Esophagus muscularis mucosa (tissue), 4 donors: ENCODE measurements at regions not wholly inside any gene's neighbourhood (a gene's known extent, or its start where the extent isn't known, plus 50 kb on each side); places are given as distances from the start of the nearest gene placed in this dataset.
A peak's percentile ranks its signal among the peaks of the same experiment; 100 is the strongest.

ENCODE experiments used
- DNase-seq: peaks from one replicate; pipeline ENCODE4 v3.0.0-alpha.2; 2017; ENCODE audit errors: extremely low spot score
- H3K27ac ChIP-seq, 4 donors: fragments of 200-600 bp; sonication (generic); replicated peaks in 1 of 4; 1 replicate in 3 of 4; 2 replicates in 1 of 4; pipeline ENCODE4 v1.5.1; 2016 to 2019; ENCODE audit warnings: mild to moderate bottlenecking in 1 of 4
- H3K27me3 ChIP-seq, 4 donors: fragments of 200-600 bp; sonication (generic); one replicate each; pipeline versions ENCODE4 v1.5.1 to v1.6.0; 2016 to 2019
- H3K36me3 ChIP-seq, 4 donors: fragments of 200-600 bp; sonication (generic); one replicate each; pipeline ENCODE4 v1.5.1; 2016 to 2019
- H3K4me1 ChIP-seq, 4 donors: fragments of 200-600 bp; sonication (generic); one replicate each; pipeline ENCODE4 v1.5.1; 2016 to 2019
- H3K4me3 ChIP-seq, 4 donors: fragments of 200-600 bp; sonication (generic); 1 replicate in 2 of 4; 2 replicates in 2 of 4; pipeline ENCODE4 v1.5.1; 2016 to 2019; ENCODE audit warnings: mild to moderate bottlenecking in 4 of 4, moderate library complexity in 1 of 4
- H3K9me3 ChIP-seq, 4 donors: fragments of 200-600 bp; sonication (generic); 1 replicate in 3 of 4; 2 replicates in 1 of 4; pipeline ENCODE4 v1.5.1; 2016 to 2019
- CTCF ChIP-seq, 3 experiments: fragments of 200-600 bp in 2 of 3; fragments of 450-650 bp in 1 of 3; sonication (generic) in 2 of 3; IDR thresholded peaks; one replicate each; pipeline ENCODE4 v1.5.1; 2017 to 2019; ENCODE audit warnings: antibody characterized with exemption in 3 of 3, mild to moderate bottlenecking in 2 of 3, moderate library complexity in 1 of 3
- EP300 ChIP-seq: sonication (generic); formaldehyde crosslinking; IDR thresholded peaks from one replicate; pipeline ENCODE4 v1.6.1; 2017; ENCODE audit warnings: antibody characterized with exemption
- POLR2A ChIP-seq: fragments of 450-650 bp; IDR thresholded peaks from one replicate; pipeline ENCODE4 v1.6.1; 2017; ENCODE audit warnings: antibody characterized with exemption, moderate library complexity, mild to moderate bottlenecking, low read depth
- POLR2AphosphoS5 ChIP-seq, 2 donors: sonication (generic); formaldehyde crosslinking; IDR thresholded peaks; one replicate each; pipeline ENCODE4 v1.6.1; 2017; ENCODE audit warnings: antibody characterized with exemption in 2 of 2
- WGBS: methylation state at CpG from one replicate; pipeline ENCODE4 v1.1.5; 2018; 5-methylcytosine and 5-hydroxymethylcytosine counted together
- intact Hi-C: fragments of 100-400 bp; cut with DNase I; formaldehyde crosslinking; loops from one replicate; pipeline ENCODE4 v1.15.1; 2023

GRCh38 chr10:42987121-42987541, 89.7 kb upstream of the RET start:
- Histone ChIP-seq H3K36me3 (no peaks in the 10 kb centered on the region), H3K4me3 (no peak overlapping the region), H3K27me3 (peaks cover 0 to 11% (median 0%) of the 10 kb centered on the region in 4 donors), H3K9me3 (no peaks in the 10 kb centered on the region), H3K27ac (no peak overlapping the region), H3K4me1 (no peaks in the 10 kb centered on the region)
- DNase-seq = peak; percentile 88
- intact Hi-C loops = no loop called here
- TF ChIP-seq POLR2A = no peak
- TF ChIP-seq EP300 = no peak
- TF ChIP-seq POLR2AphosphoS5 (IDR thresholded peaks at IDR 0.05) = no peak
- TF ChIP-seq CTCF (IDR thresholded peaks at IDR 0.05) = no peak
- WGBS = 72% methylated on average over 5 of the region's 8 CpGs

GRCh38 chr10:42987575-42987974, 89.3 kb upstream of the RET start:
- no peak for TF ChIP-seq CTCF (IDR thresholded peaks at IDR 0.05)
- TF ChIP-seq POLR2AphosphoS5 (IDR thresholded peaks at IDR 0.05) = no peak
- TF ChIP-seq EP300 = no peak
- no peak for TF ChIP-seq POLR2A
- peak; percentile 60 for DNase-seq
- WGBS = 83% methylated on average over 6 of the region's 7 CpGs
- Histone ChIP-seq H3K27ac (no peak overlapping the region), H3K9me3 (no peaks in the 10 kb centered on the region), H3K27me3 (peaks cover 0 to 11% (median 0%) of the 10 kb centered on the region in 4 donors), H3K36me3 (no peaks in the 10 kb centered on the region), H3K4me3 (no peak overlapping the region), H3K4me1 (no peaks in the 10 kb centered on the region)
- intact Hi-C loops = no loop called here

- intact Hi-C loops = no loop called here
- WGBS = 87% methylated on average over 5 of the region's 7 CpGs
- H3K27me3 ChIP-seq = peaks cover 0 to 11% (median 0%) of the 10 kb centered on the region in 4 donors
- H3K4me3 ChIP-seq = no peak overlapping the region
- DNase-seq = peak; percentile 60
- TF ChIP-seq POLR2AphosphoS5 (IDR thresholded peaks at IDR 0.05) = no peak
- TF ChIP-seq EP300 = no peak
- TF ChIP-seq CTCF (IDR thresholded peaks at IDR 0.05) = no peak
- no peak for TF ChIP-seq POLR2A
- no peaks in the 10 kb centered on the region for H3K36me3 ChIP-seq
- H3K9me3 ChIP-seq = no peaks in the 10 kb centered on the region
- no peaks in the 10 kb centered on the region for H3K4me1 ChIP-seq
- H3K27ac ChIP-seq = no peak overlapping the region
These were observed 88.8 kb upstream of the RET start for GRCh38 chr10:42988069-42988468.

- intact Hi-C loops = no loop called here
- Histone ChIP-seq H3K9me3 (no peaks in the 10 kb centered on the region), H3K27me3 (peaks cover 0 to 11% (median 0%) of the 10 kb centered on the region in 4 donors), H3K36me3 (no peaks in the 10 kb centered on the region), H3K4me3 (no peak overlapping the region), H3K27ac (no peak overlapping the region), H3K4me1 (no peaks in the 10 kb centered on the region)
- no peak for TF ChIP-seq EP300
- no peak for TF ChIP-seq POLR2AphosphoS5 (IDR thresholded peaks at IDR 0.05)
- TF ChIP-seq CTCF (IDR thresholded peaks at IDR 0.05) = no peak
- TF ChIP-seq POLR2A = no peak
- DNase-seq = peak; percentile 86
- WGBS = 64% methylated on average over 8 of the region's 11 CpGs
These were observed 88.1 kb upstream of the RET start for GRCh38 chr10:42988517-42989395.
